ENCODE measurements at regions not wholly inside any gene's neighbourhood (a gene's known extent, or its start where the extent isn't known, plus 50 kb on each side); places are given as distances from the start of the nearest gene placed in this dataset.

DNA sequence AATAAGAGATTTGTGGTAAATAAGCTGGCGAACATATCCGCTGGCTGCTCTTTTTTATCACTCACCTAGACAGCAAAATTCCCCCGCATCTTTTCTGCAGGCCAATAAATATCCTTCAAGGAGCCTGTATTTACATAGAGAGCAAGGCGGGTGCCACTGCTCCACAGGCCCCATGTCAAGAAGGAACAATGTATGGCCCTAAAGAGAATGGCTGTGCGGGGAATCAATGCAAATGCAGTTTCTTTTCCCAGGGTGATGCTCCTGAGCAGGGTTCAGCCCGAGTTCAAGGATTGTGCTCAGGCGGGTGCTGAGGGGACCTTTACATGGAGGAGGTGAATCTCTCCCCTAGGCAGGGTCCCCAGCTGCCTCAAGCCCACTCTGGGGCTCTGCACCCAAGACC is 494.2 kb upstream of the ZMIZ1 start:
- TF ChIP-seq YY1 (IDR thresholded peaks at IDR 0.05; ENCODE audit: insufficient read depth, insufficient read length) (no peak), ZNF274 (IDR thresholded peaks at IDR 0.05; ENCODE audit: low read depth, low read length) (no peak), SUZ12 (IDR thresholded peaks at IDR 0.05; ENCODE audit: extremely low read depth, insufficient read depth, insufficient read length) (no peak)
